Skeletal muscle tissue (tissue), 3 donors: ENCODE measurements at regions not wholly inside any gene's neighbourhood (a gene's known extent, or its start where the extent isn't known, plus 50 kb on each side); places are given as distances from the start of the nearest gene placed in this dataset.

Source experiments
- H3K27ac ChIP-seq: one replicate; pipeline ENCODE4 v1.7.0; 2013; ENCODE audit warnings: mild to moderate bottlenecking, low read depth, low read length, inconsistent platforms
- H3K27me3 ChIP-seq, 3 donors: one replicate each; pipeline ENCODE4 v1.7.0; 2013; ENCODE audit warnings: low read length in 3 of 3; ENCODE audit not compliant: control insufficient read depth in 3 of 3, insufficient read depth in 3 of 3
- H3K36me3 ChIP-seq, 3 donors: one replicate each; pipeline ENCODE4 v1.7.0; 2013; ENCODE audit warnings: low read length in 3 of 3; ENCODE audit not compliant: control insufficient read depth in 3 of 3, insufficient read depth in 3 of 3
- H3K4me1 ChIP-seq, 3 donors: one replicate each; pipeline ENCODE4 v1.7.0; 2013; ENCODE audit warnings: low read length in 3 of 3, mild to moderate bottlenecking in 3 of 3; ENCODE audit not compliant: control insufficient read depth in 3 of 3, insufficient read depth in 3 of 3
- H3K4me3 ChIP-seq, 3 donors: one replicate each; pipeline ENCODE4 v1.7.0; 2013; ENCODE audit warnings: low read length in 3 of 3
- H3K9ac ChIP-seq, 3 donors: one replicate each; pipeline ENCODE4 v1.7.0; 2013; ENCODE audit warnings: low read length in 3 of 3, mild to moderate bottlenecking in 3 of 3, moderate library complexity in 2 of 3, low read depth in 1 of 3
- H3K9me3 ChIP-seq, 3 donors: one replicate each; pipeline ENCODE4 v1.7.0; 2013; ENCODE audit warnings: low read length in 3 of 3; ENCODE audit not compliant: control insufficient read depth in 3 of 3
- donor health status: Osteomylitis.

GRCh38 chr5:2133080-2133479, 250.4 kb upstream of the IRX4 start:
- H3K9ac ChIP-seq, result no peak overlapping the region
- peaks cover 0 to 5% (median 4%) of the 10 kb centered on the region in 3 donors for H3K9me3 ChIP-seq
- no peaks in the 10 kb centered on the region for H3K36me3 ChIP-seq
- H3K27me3 ChIP-seq, result peaks cover 6 to 15% (median 11%) of the 10 kb centered on the region in 3 donors
- H3K4me1 ChIP-seq, result peaks cover 0 to 2% (median 0%) of the 10 kb centered on the region in 3 donors
- H3K27ac ChIP-seq, result no peak overlapping the region
- H3K4me3 ChIP-seq, result no peak overlapping the region

GRCh38 chr5:2132497-2132847, 249.7 kb upstream of the IRX4 start:
- Histone ChIP-seq H3K27me3 (peaks cover 4 to 17% (median 11%) of the 10 kb centered on the region in 3 donors), H3K4me3 (no peak overlapping the region), H3K27ac (no peak overlapping the region)

GRCh38 chr5:2131826-2132496, 249.2 kb upstream of the IRX4 start:
- peaks cover 0 to 2% (median 0%) of the 10 kb centered on the region in 3 donors for H3K4me1 ChIP-seq
- H3K36me3 ChIP-seq, result no peaks in the 10 kb centered on the region
- H3K9me3 ChIP-seq, result peaks cover 0 to 4% (median 2%) of the 10 kb centered on the region in 3 donors
- no peak overlapping the region for H3K27ac ChIP-seq
- no peak overlapping the region for H3K4me3 ChIP-seq
- no peak overlapping the region for H3K9ac ChIP-seq
- H3K27me3 ChIP-seq, result peaks cover 4 to 14% (median 11%) of the 10 kb centered on the region in 3 donors

More at GRCh38 chr5:2132497-2132847, 249.7 kb upstream of the IRX4 start:
- peaks cover 0 to 2% (median 0%) of the 10 kb centered on the region in 3 donors for H3K4me1 ChIP-seq
- no peak overlapping the region for H3K9ac ChIP-seq
- no peaks in the 10 kb centered on the region for H3K36me3 ChIP-seq
- peaks cover 0 to 5% (median 4%) of the 10 kb centered on the region in 3 donors for H3K9me3 ChIP-seq

GRCh38 chr5:2131196-2131595, 248.5 kb upstream of the IRX4 start:
- Histone ChIP-seq H3K4me3 (no peak overlapping the region), H3K9me3 (peaks cover 0 to 2% (median 0%) of the 10 kb centered on the region in 3 donors), H3K36me3 (no peaks in the 10 kb centered on the region), H3K4me1 (peaks cover 0 to 2% (median 0%) of the 10 kb centered on the region in 3 donors), H3K27ac (no peak overlapping the region), H3K9ac (no peak overlapping the region), H3K27me3 (peaks cover 4 to 11% (median 11%) of the 10 kb centered on the region in 3 donors)

- Histone ChIP-seq H3K27me3 (peaks cover 8 to 16% (median 11%) of the 10 kb centered on the region in 3 donors), H3K9me3 (peaks cover 0 to 2% (median 0%) of the 10 kb centered on the region in 3 donors), H3K36me3 (no peaks in the 10 kb centered on the region)
Measured at GRCh38 chr5:2130361-2130760, 247.6 kb upstream of the IRX4 start.

GRCh38 chr5:2129568-2130272, 247.0 kb upstream of the IRX4 start:
- peaks cover 0 to 2% (median 0%) of the 10 kb centered on the region in 3 donors for H3K4me1 ChIP-seq
- H3K9me3 ChIP-seq, result peaks cover 0 to 2% (median 0%) of the 10 kb centered on the region in 3 donors
- no peak overlapping the region for H3K4me3 ChIP-seq
- H3K27me3 ChIP-seq, result peaks cover 8 to 16% (median 14%) of the 10 kb centered on the region in 3 donors
- H3K36me3 ChIP-seq, result no peaks in the 10 kb centered on the region
- H3K27ac ChIP-seq, result no peak overlapping the region
- H3K9ac ChIP-seq, result no peak overlapping the region

More at GRCh38 chr5:2130361-2130760, 247.6 kb upstream of the IRX4 start:
- no peak overlapping the region for H3K4me3 ChIP-seq
- H3K27ac ChIP-seq, result no peak overlapping the region
- H3K4me1 ChIP-seq, result peaks cover 0 to 2% (median 0%) of the 10 kb centered on the region in 3 donors
- H3K9ac ChIP-seq, result no peak overlapping the region

- H3K9ac ChIP-seq, result no peak overlapping the region
- no peak overlapping the region for H3K4me3 ChIP-seq
- H3K27ac ChIP-seq, result no peak overlapping the region
- H3K4me1 ChIP-seq, result peaks cover 0 to 2% (median 0%) of the 10 kb centered on the region in 3 donors
- peaks cover 0 to 2% (median 0%) of the 10 kb centered on the region in 3 donors for H3K9me3 ChIP-seq
- peaks cover 8 to 19% (median 10%) of the 10 kb centered on the region in 3 donors for H3K27me3 ChIP-seq
- no peaks in the 10 kb centered on the region for H3K36me3 ChIP-seq
Measured at GRCh38 chr5:2128686-2129355, 246.1 kb upstream of the IRX4 start.

- H3K27me3 ChIP-seq, result peaks cover 8 to 19% (median 10%) of the 10 kb centered on the region in 3 donors
- H3K9me3 ChIP-seq, result no peaks in the 10 kb centered on the region
- no peak overlapping the region for H3K27ac ChIP-seq
- H3K4me1 ChIP-seq, result peaks cover 0 to 2% (median 0%) of the 10 kb centered on the region in 3 donors
- H3K4me3 ChIP-seq, result no peak overlapping the region
- no peak overlapping the region for H3K9ac ChIP-seq
- no peaks in the 10 kb centered on the region for H3K36me3 ChIP-seq
Measured at GRCh38 chr5:2126512-2126911, 243.8 kb upstream of the IRX4 start.

- H3K9me3 ChIP-seq, result no peaks in the 10 kb centered on the region
- H3K27ac ChIP-seq, result no peak overlapping the region
- H3K27me3 ChIP-seq, result peaks cover 6 to 19% (median 8%) of the 10 kb centered on the region in 3 donors
- H3K4me1 ChIP-seq, result peaks cover 0 to 2% (median 0%) of the 10 kb centered on the region in 3 donors
- no peaks in the 10 kb centered on the region for H3K36me3 ChIP-seq
- H3K9ac ChIP-seq, result no peak overlapping the region
- no peak overlapping the region for H3K4me3 ChIP-seq
Measured at GRCh38 chr5:2125901-2126265, 243.2 kb upstream of the IRX4 start.
